Endothelial cell of umbilical vein (primary cell): ENCODE measurements at regions not wholly inside any gene's neighbourhood (a gene's known extent, or its start where the extent isn't known, plus 50 kb on each side); places are given as distances from the start of the nearest gene placed in this dataset.

Source experiments
- BruUV-seq: library from RNA; stranded (reverse); fragments of 400-500 nt; replicated peaks from 2 replicates; lab custom pipeline; 2021; lab: Mats Ljungman, UMichigan
- CTCF ChIA-PET: fragments of 300-600, 350-600 bp; sonication (Branson Sonifier 250); formaldehyde crosslinking; loops from one replicate; lab custom pipeline; 2021; ENCODE audit warnings: antibody characterized with exemption, inconsistent platforms; lab: Charles Lee
- POLR2A ChIA-PET: fragments of 300-600, 350-600 bp; sonication (Branson Sonifier 250); formaldehyde crosslinking; loops from one replicate; lab custom pipeline; 2021; ENCODE audit warnings: antibody characterized with exemption, inconsistent platforms; lab: Charles Lee
- DNase-seq: peaks from one replicate; pipeline ENCODE4 v3.0.0-alpha.2; 2011; ENCODE audit warnings: low read depth, low spot score
- FAIRE-seq: peaks from 2 replicates; lab custom pipeline; 2011; peaks lifted over from hg19 to GRCh38; lab: Jason Lieb, UNC
- H2AFZ ChIP-seq: 2 replicates; pipeline ENCODE4 v1.6.0; 2012; ENCODE audit warnings: low read depth, low read length, control low read depth, inconsistent platforms
- H3K27ac ChIP-seq: 2 replicates; pipeline ENCODE4 v1.5.1; 2011; ENCODE audit warnings: low read depth, mild to moderate bottlenecking, control low read depth, low read length, moderate library complexity; ENCODE audit not compliant: insufficient read depth
- H3K27me3 ChIP-seq, 2 experiments: 2 replicates each; pipeline versions ENCODE4 v1.6.0 to v1.6.1; 2011; ENCODE audit warnings: low read length in 2 of 2, mixed read lengths in 1 of 2; ENCODE audit not compliant: control insufficient read depth in 2 of 2, insufficient read depth in 2 of 2
- H3K36me3 ChIP-seq, 2 experiments: 2 replicates in 1 of 2; 3 replicates in 1 of 2; pipeline ENCODE4 v1.5.1; 2011; ENCODE audit warnings: low read length in 2 of 2, mild to moderate bottlenecking in 1 of 2, moderate library complexity in 1 of 2; ENCODE audit not compliant: control insufficient read depth in 2 of 2, insufficient read depth in 2 of 2; ENCODE audit errors: extremely low read depth in 1 of 2
- H3K4me1 ChIP-seq: 3 replicates; pipeline ENCODE4 v1.5.1; 2011; ENCODE audit warnings: mild to moderate bottlenecking, low read length; ENCODE audit not compliant: control insufficient read depth, insufficient read depth; ENCODE audit errors: extremely low read depth
- H3K4me2 ChIP-seq: 2 replicates; pipeline ENCODE4 v1.6.1; 2011; ENCODE audit warnings: low read length, control low read depth, mixed read lengths; ENCODE audit not compliant: insufficient read depth
- H3K4me3 ChIP-seq, 3 experiments: fragments of 200-600 bp in 1 of 3; sonication (generic), shearing (Covaris generic) in 1 of 3; replicated peaks in 1 of 3; 2 replicates each; pipeline ENCODE4 v1.5.1; 2011 to 2016; ENCODE audit warnings: control low read depth in 3 of 3, low read length in 3 of 3, mild to moderate bottlenecking in 2 of 3, inconsistent platforms in 1 of 3, low read depth in 1 of 3, moderate library complexity in 1 of 3; ENCODE audit not compliant: insufficient read depth in 1 of 3
- H3K79me2 ChIP-seq: 2 replicates; pipeline ENCODE4 v1.6.0; 2012; ENCODE audit warnings: low read length, inconsistent platforms; ENCODE audit not compliant: control insufficient read depth, insufficient read depth
- H3K9ac ChIP-seq: replicated peaks from 2 replicates; pipeline ENCODE3; 2011; ENCODE audit warnings: low read length, control low read depth; ENCODE audit not compliant: insufficient read depth; ENCODE audit errors: extremely low read depth
- H3K9me1 ChIP-seq: replicated peaks from 3 replicates; pipeline ENCODE4 v1.6.0; 2011; ENCODE audit warnings: mild to moderate bottlenecking, low read length; ENCODE audit not compliant: control insufficient read depth, insufficient read depth; ENCODE audit errors: extremely low read depth
- H3K9me3 ChIP-seq: replicated peaks from 2 replicates; pipeline ENCODE4 v1.5.1; 2012; ENCODE audit warnings: low read length, inconsistent platforms; ENCODE audit not compliant: control insufficient read depth, insufficient read depth
- H4K20me1 ChIP-seq: replicated peaks from 2 replicates; pipeline ENCODE3; 2011; ENCODE audit warnings: mild to moderate bottlenecking, low read length; ENCODE audit not compliant: control insufficient read depth, insufficient read depth; ENCODE audit errors: extremely low read depth
- CTCF ChIP-seq, 2 donors: IDR thresholded peaks; 1 replicate in 1 of 2; 2 replicates in 1 of 2; pipeline ENCODE4 v1.5.1; 2011; ENCODE audit warnings: low read length in 2 of 2, mild to moderate bottlenecking in 2 of 2, moderate library complexity in 2 of 2, control low read depth in 1 of 2, inconsistent platforms in 1 of 2, low read depth in 1 of 2; ENCODE audit not compliant: insufficient read depth in 1 of 2; ENCODE audit errors: extremely low read depth in 1 of 2
- EZH2 ChIP-seq: IDR thresholded peaks from 2 replicates; pipeline ENCODE4 v1.6.1; 2012; ENCODE audit warnings: borderline replicate concordance, low read depth, mild to moderate bottlenecking, moderate library complexity, low read length, inconsistent platforms; ENCODE audit not compliant: severe bottlenecking
- FOS ChIP-seq: IDR thresholded peaks from 2 replicates; pipeline ENCODE4 v1.6.1; 2011; ENCODE audit warnings: mild to moderate bottlenecking, low read length, moderate library complexity, borderline replicate concordance; ENCODE audit not compliant: insufficient read depth
- GATA2 ChIP-seq: IDR thresholded peaks from 2 replicates; pipeline ENCODE4 v1.7.0; 2011; ENCODE audit warnings: low read depth, mild to moderate bottlenecking, moderate library complexity, mixed read lengths, low read length; ENCODE audit not compliant: insufficient read length, insufficient read depth
- JUN ChIP-seq: IDR thresholded peaks from 2 replicates; pipeline ENCODE4 v1.6.1; 2011; ENCODE audit warnings: borderline replicate concordance, low read depth; ENCODE audit not compliant: insufficient read length, insufficient read depth
- MAX ChIP-seq: IDR thresholded peaks from 2 replicates; pipeline ENCODE4 v1.6.1; 2011; ENCODE audit not compliant: insufficient read depth, insufficient read length
- MYC ChIP-seq: IDR thresholded peaks from one replicate; pipeline ENCODE4 v1.6.1; 2011; ENCODE audit warnings: mild to moderate bottlenecking, low read depth, low read length
- POLR2A ChIP-seq: IDR thresholded peaks from 2 replicates; pipeline ENCODE4 v1.6.1; 2012; ENCODE audit warnings: low read depth, mild to moderate bottlenecking, control low read depth, low read length
- POLR2AphosphoS5 ChIP-seq: IDR thresholded peaks from 2 replicates; pipeline ENCODE4 v1.6.1; 2012; ENCODE audit warnings: low read depth, mild to moderate bottlenecking, control low read depth, low read length, moderate library complexity; ENCODE audit not compliant: insufficient read depth
- dilution Hi-C: fragments of 300-500 bp; cut with MboI; formaldehyde crosslinking; loops from one replicate; pipeline ENCODE4 v1.15.0; 2019; ENCODE audit warnings: low sequenced_read_pairs; ENCODE audit not compliant: extremely low pct_ligation_motif_present
- intact Hi-C: fragments of 100-400 bp; cut with micrococcal nuclease; formaldehyde crosslinking; loops from one replicate; pipeline ENCODE4 v1.10.0; 2022

- dilution Hi-C loops: no loop called here
- H3K9me3 ChIP-seq: no peaks in the 10 kb centered on the region
- ChIA-PET POLR2A (no interaction called here), CTCF (no interaction called here)
- no peaks in the 10 kb centered on the region for H3K36me3 ChIP-seq
- H3K4me2 ChIP-seq: no peak overlapping the region
- FAIRE-seq: no peak
- BruUV-seq: no TSS peak
- H3K79me2 ChIP-seq: no peaks in the 10 kb centered on the region
- H3K27ac ChIP-seq: no peak overlapping the region
- H4K20me1 ChIP-seq: no peaks in the 10 kb centered on the region
- H3K27me3 ChIP-seq: no peaks in the 10 kb centered on the region
- H3K4me1 ChIP-seq: no peaks in the 10 kb centered on the region
- no peak overlapping the region for H2AFZ ChIP-seq
- intact Hi-C loops: no loop called here
- DNase-seq: no peak
- H3K9ac ChIP-seq: no peak overlapping the region
- TF ChIP-seq FOS (no peak), EZH2 (no peak), CTCF (IDR thresholded peaks at IDR 0.05; ENCODE audit: extremely low read depth in 1 of 2, insufficient read depth in 1 of 2, low read depth in 1 of 2, low read length in 2 of 2) (no peak), MYC (no peak), GATA2 (no peak), POLR2AphosphoS5 (no peak), JUN (no peak), POLR2A (no peak), MAX (no peak)
- H3K9me1 ChIP-seq: no peaks in the 10 kb centered on the region
- H3K4me3 ChIP-seq: no peak overlapping the region
Measured at GRCh38 chr16:56005958-56006357, 130.8 kb upstream of the CES5A start.
